Left lung (tissue), 4 donors: ENCODE measurements at regions not wholly inside any gene's neighbourhood (a gene's known extent, or its start where the extent isn't known, plus 50 kb on each side); places are given as distances from the start of the nearest gene placed in this dataset.

Source experiments
- ATAC-seq: fragments of 200-7000 bp; cut with Tn5 transposase; one replicate; pipeline ENCODE4 v1.9.1; 2020; ENCODE audit warnings: moderate library complexity
- DNase-seq, 4 donors: peaks; one replicate each; pipeline ENCODE4 v3.0.0-alpha.2; 2013 to 2020
- H3K27ac ChIP-seq, 2 donors: fragments of 200-600 bp; sonication (generic) in 1 of 2; one replicate each; pipeline versions ENCODE4 v1.5.0 to v1.8.0; 2020 to 2021
- H3K27me3 ChIP-seq, 2 donors: fragments of 200-600 bp; sonication (generic) in 1 of 2; one replicate each; pipeline versions ENCODE4 v1.5.0 to v1.8.0; 2020 to 2021
- H3K36me3 ChIP-seq, 2 donors: fragments of 200-600 bp; sonication (generic) in 1 of 2; one replicate each; pipeline versions ENCODE4 v1.5.0 to v1.8.0; 2020 to 2021
- H3K4me1 ChIP-seq, 2 donors: fragments of 200-600 bp; one replicate each; pipeline ENCODE4 v1.8.0; 2021
- H3K4me3 ChIP-seq, 2 donors: fragments of 200-600 bp; sonication (generic) in 1 of 2; one replicate each; pipeline versions ENCODE4 v1.5.0 to v1.8.0; 2020 to 2021; ENCODE audit warnings: mild to moderate bottlenecking in 1 of 2
- H3K9me3 ChIP-seq, 2 donors: fragments of 200-600 bp; sonication (generic) in 1 of 2; one replicate each; pipeline versions ENCODE4 v1.5.0 to v1.8.0; 2020 to 2021
- intact Hi-C, 2 donors: fragments of 100-400 bp; cut with DNase I; formaldehyde crosslinking; loops; one replicate each; pipeline versions ENCODE4 v1.11.2 to v1.14.2; 2022
- TF ChIP-seq, protein P1 (sequence below), 2 donors: fragments of 200-600 bp; sonication (generic) in 1 of 2; IDR thresholded peaks; one replicate each; pipeline versions ENCODE4 v1.5.0 to v1.8.0; 2021; ENCODE audit warnings: antibody characterized with exemption in 2 of 2
- donor health status: DM: no; HTN: yes; CAD: no.
- donor health status: DM: no; HTN: no; CAD: no.

DNA sequence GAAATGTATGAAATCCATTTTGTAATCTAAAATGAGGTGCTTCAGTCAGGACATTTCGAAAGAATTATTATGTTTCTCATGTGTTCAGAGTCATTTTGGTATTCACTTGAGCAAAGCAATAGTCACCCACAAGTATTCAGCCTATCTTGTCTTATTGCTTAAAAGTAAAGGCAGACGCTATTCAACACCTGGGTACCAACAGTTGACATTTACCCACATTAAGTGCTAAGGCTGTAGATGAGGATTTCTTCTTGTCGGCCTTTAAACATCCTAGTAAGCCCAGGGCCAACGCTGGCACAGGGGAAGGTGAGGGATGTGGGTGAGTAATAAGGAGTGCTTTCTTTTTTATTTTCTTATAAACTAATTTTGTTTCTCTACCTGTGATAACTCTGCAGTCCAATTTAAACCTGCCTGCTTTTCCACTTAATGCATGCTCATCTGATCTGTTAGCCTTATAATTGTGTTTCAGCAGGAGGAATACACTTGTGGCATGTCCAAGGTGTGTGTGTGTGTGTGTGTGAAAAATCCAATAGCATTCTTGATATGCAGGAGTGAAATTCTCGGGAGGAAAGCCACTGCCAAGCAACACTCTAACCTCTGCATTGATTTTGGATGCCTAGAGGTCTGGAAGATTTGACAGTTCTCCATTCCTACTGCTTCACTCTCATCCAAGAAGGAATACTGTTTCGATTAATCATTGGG lies 252.0 kb downstream of the SOX4 start:
- intact Hi-C loops: no loop called here
- TF ChIP-seq, protein P1, sequence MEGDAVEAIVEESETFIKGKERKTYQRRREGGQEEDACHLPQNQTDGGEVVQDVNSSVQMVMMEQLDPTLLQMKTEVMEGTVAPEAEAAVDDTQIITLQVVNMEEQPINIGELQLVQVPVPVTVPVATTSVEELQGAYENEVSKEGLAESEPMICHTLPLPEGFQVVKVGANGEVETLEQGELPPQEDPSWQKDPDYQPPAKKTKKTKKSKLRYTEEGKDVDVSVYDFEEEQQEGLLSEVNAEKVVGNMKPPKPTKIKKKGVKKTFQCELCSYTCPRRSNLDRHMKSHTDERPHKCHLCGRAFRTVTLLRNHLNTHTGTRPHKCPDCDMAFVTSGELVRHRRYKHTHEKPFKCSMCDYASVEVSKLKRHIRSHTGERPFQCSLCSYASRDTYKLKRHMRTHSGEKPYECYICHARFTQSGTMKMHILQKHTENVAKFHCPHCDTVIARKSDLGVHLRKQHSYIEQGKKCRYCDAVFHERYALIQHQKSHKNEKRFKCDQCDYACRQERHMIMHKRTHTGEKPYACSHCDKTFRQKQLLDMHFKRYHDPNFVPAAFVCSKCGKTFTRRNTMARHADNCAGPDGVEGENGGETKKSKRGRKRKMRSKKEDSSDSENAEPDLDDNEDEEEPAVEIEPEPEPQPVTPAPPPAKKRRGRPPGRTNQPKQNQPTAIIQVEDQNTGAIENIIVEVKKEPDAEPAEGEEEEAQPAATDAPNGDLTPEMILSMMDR (IDR thresholded peaks at IDR 0.05): no peak
- Histone ChIP-seq H3K36me3 (no peaks in the 10 kb centered on the region), H3K27me3 (no peaks in the 10 kb centered on the region), H3K4me3 (no peak overlapping the region), H3K27ac (no peak overlapping the region), H3K9me3 (no peaks in the 10 kb centered on the region), H3K4me1 (peaks cover 7 to 25% of the 10 kb centered on the region in 2 donors)
- ATAC-seq (no peak), DNase-seq (no peak)

DNA sequence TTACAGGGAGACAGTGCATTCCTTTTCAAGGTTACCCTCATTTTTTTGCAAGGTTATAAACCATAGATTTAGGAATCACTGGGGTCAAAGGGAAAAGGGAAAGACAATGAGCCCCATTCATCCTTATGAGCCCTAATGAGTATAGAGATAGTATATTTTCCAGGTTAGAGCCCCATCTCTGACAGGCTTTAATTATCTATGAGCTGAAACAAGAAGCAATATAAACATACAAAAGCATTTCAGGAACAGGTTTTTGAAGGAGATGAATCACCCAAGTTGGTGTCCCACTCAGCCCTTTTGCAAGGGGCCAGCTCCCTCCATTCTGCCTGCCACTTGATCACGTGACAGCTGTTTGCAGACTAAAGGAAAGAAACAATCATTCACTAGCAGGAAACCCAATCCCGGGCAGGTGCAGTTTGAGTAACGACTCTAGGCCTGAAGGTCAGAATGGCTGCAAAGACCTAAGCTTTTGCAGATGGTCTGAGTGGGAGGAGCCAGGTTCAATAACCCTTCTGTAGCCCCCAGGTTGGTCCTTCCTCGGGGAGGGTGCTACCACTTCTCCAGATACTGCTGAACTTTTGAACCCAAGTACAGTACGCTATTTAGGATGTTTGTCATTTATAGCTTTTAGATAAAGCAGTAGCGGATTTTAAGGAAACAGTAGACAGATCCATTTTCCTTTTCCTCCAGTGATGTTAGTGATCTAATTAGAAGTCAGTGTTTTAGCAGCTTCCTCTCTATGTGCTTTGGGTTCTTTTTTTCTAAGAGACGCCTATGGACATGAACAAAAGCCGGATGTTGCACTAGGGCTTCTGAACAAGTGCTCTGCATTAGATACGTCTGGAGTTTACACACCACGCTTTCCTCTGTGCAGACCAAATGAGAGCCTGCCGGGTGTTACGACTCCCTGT lies 253.2 kb downstream of the SOX4 start:
- no peaks in the 10 kb centered on the region for H3K27me3 ChIP-seq
- intact Hi-C loops: no loop called here
- no peaks in the 10 kb centered on the region for H3K9me3 ChIP-seq
- no peaks in the 10 kb centered on the region for H3K36me3 ChIP-seq
- peak overlapping the region in 1 of 2 donors; percentile 13 for H3K27ac ChIP-seq
- H3K4me3 ChIP-seq: no peak overlapping the region
- H3K4me1 ChIP-seq: peaks cover 7 to 25% of the 10 kb centered on the region in 2 donors
- ATAC-seq: peak; percentile 40
- DNase-seq: peak in 1 of 4 donors; percentile 41
- TF ChIP-seq, protein P1 (IDR thresholded peaks at IDR 0.05): no peak

DNA sequence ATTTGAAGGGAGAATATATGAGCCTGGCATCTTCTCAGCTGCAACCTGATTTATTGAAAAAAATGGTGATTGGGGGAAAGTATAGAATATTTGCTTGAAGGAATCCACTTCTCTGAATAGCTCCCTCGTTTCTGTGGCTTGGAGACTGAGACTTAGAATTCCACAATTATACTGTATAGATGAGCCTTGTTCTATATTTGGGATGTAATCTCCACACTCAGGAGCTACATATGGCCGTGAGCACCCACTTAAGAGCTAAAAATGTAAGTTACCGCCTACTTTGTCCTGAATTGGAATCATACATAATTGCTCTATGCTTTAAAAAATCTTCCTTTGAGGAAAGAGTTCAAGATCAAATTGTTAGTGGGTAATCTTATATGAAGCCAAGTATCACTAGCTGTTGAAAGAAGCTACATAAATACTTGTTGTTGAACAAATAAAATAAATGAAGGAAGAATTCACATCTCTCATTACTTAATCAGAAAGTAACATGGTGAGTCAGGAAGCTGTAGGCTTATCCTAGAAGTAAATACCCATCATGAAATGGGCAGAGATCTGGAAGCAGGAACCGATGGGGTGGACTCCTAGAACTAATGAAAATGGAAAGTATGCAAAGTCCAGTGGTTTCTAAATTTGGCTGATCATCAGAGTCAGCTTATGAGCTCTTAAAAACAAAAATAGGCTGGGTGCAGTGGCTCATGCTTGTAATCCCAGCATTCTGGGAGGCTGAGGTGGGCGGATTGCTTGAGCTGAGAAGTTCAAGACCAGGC lies 254.3 kb downstream of the SOX4 start:
- ATAC-seq (no peak), DNase-seq (no peak)
- Histone ChIP-seq H3K27me3 (no peaks in the 10 kb centered on the region), H3K9me3 (no peaks in the 10 kb centered on the region), H3K4me3 (no peak overlapping the region), H3K27ac (peak overlapping the region in 1 of 2 donors; percentile 13), H3K36me3 (no peaks in the 10 kb centered on the region), H3K4me1 (peaks cover 7 to 25% of the 10 kb centered on the region in 2 donors)
- intact Hi-C loops: no loop called here
- TF ChIP-seq, protein P1 (IDR thresholded peaks at IDR 0.05): no peak

DNA sequence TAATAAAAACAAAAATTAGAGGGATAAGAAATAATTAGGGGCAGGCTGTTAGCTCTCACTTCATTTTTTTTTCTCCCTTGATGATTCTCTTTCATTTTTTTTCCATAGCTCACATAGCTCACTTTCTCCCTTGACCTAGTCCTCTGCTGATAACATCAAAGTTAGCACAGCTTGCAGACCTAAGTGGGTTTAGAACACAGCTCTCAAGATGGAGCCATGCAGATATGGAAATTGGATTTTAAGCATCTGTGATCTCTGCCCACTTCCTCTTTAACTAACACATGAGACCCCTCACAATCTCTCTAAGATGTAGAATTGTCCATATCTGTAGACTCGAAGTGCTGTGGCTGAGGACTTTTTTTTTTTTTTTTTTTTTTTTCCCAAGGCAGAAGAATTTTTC lies 257.1 kb downstream of the SOX4 start:
- ATAC-seq (no peak), DNase-seq (no peak)
- intact Hi-C loops: no loop called here
- Histone ChIP-seq H3K27me3 (no peaks in the 10 kb centered on the region), H3K4me1 (peaks cover 7 to 20% of the 10 kb centered on the region in 2 donors), H3K9me3 (no peaks in the 10 kb centered on the region), H3K4me3 (no peak overlapping the region), H3K27ac (no peak overlapping the region), H3K36me3 (no peaks in the 10 kb centered on the region)
- TF ChIP-seq, protein P1 (IDR thresholded peaks at IDR 0.05): no peak
